HG02798 (cell line): ENCODE measurements at regions not wholly inside any gene's neighbourhood (a gene's known extent, or its start where the extent isn't known, plus 50 kb on each side); places are given as distances from the start of the nearest gene placed in this dataset.
"Not testable (repeated sequence)": the region's sequence is repeated elsewhere in the genome, so short reads cannot be mapped to it uniquely, and the experiment has no call there.

Experiments
- ATAC-seq: cut with Tn5 transposase; IDR thresholded peaks from one replicate; pipeline ENCODE4 v1.9.1; 2021; ENCODE audit warnings: mild to moderate bottlenecking; ENCODE audit not compliant: unreplicated experiment, poor library complexity

DNA sequence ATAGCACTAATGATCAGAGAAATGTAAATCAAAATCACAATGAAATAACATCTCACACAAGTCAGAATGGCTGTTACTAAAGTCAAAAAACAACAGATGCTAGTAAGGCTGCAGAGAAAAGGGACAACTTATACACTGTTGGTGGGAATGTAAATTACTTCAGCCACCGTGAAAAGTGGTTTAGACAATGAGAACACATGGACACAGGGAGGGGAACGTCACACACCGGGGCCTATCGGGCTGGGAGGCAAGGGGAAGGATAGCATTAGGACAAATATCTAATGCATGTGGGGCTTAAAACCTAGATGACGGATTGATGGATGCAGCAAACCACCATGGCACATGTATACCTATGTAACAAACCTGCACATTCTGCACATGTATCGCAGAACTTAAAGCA lies 602.0 kb downstream of the SATB2 start:
- ATAC-seq, result not testable (repeated sequence)

DNA sequence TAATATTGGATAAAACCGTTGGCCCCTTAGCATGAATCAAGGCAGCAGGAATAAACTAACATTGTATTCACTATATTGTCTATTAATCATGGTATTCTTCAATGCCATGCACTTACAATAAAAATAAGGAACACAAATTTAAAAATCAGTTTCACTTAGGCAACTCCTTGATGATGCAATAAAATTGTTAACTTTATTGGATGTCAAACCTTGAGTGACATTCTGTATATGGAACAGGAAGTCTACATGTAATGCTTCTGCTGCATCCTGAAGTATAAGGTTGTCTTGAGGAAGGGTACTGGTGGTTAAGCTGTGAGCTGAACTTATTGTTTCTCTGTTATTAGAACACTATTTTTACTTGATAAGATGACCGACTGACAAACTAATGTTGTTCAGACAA lies 605.5 kb downstream of the SATB2 start:
- no peak for ATAC-seq

DNA sequence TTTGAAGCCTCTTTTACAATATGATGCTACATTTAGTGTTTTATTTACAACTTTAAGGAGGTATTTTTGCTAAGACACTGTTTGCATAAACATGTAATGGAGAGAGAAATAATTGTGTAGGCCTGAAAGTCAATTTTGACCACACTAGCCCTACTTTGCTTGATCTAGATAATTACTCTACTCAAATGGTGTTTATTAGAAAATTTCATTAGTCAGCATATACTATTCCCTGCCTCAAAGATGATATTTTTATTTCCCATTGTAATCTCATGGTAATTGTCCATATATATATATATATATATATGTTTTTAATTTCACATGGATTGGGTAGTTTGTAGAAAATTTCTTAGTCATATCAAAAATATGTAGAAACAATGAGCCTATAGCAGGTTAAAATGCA lies 632.2 kb downstream of the SATB2 start:
- ATAC-seq, result no peak

DNA sequence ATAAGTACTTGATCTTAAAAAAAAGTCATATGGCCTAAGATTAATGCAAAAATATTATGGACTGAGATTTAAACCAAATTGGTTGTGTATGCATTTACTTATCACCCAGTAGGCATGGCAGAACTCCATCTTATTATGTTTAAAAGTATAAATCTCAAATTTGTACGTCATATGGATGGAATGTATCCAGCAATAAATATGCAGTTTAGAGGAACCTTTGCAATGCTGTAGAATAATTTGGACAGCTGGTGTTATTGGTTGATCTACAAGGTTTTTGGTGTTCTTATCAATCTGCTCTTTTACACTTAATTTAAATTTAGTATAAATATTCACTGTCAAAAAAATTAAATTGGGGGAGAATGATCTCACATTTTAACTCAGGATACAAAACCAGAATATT lies 640.2 kb downstream of the SATB2 start:
- ATAC-seq, result no peak

DNA sequence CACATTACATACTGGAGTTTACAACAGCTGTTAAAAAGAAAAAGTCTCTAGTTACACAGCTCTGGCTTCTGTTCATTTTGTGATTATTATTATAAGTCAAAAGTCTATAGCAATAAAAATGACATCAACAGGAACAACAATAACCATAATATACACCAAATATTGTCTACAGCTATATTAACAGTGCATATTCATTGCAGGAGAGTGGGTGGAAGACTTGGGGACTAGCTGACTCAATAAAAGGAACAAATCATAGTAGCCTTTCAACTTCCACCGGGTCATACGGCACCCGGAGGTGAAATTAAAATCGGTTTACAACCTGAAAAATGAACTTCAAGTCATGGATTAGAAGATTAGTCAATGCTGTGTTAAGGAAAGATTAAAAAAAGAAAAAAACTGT lies 642.1 kb downstream of the SATB2 start:
- no peak for ATAC-seq

DNA sequence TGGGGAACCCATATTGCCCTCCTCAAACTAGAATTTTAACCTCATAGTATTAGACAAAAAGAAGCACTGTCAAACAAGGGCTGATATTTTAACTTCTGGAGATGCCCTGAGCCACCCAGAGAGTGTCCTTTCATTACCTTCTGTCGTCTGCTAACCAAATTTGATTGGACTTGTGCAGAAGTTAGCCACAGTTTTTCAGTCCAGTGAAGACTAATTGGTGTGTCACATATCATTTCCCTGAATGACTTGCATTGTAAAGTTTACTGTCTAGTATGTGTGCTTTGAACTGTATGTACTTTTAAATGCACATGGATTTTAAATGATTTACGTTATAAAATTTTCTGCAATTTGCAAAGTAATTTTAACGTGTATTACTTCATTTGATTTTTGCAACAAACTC lies 646.5 kb downstream of the SATB2 start:
- no peak for ATAC-seq

DNA sequence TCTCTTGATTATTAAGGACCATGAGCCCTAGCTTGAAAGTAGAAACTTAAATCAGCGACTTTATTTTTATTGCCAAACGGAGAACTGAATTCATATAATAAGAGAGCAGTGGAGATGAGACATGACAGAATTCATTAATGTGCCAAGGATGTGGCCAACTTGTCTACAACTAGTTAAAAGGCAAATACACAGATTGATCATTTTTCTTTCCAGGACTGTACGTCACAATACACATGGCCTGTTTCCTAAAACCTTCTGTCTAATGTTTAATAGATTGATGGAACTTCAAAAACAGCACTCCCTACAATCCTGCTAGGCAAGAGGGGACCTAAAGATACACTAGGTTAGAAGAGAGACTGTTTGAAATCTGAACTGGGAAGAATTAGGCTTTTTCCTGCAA lies 647.8 kb downstream of the SATB2 start:
- ATAC-seq, result no peak

DNA sequence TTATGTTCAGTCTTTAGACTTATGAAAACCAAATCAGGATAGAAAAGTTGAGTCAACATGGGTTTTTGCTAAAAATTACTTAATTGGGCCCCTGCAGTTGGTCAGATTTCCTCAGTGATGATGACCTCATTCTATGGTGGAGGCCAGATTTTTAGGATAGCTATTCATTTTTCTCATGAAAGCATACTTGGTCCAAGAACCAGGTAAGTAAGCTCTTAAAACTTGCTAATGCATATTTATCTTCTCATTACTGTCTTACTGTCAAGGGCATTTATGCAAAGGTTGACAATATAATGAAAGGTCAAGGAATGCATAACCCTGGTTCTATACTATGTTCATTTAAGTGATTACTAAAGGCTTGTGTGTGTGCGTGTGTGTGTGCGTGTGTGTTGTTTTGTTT lies 650.6 kb downstream of the SATB2 start:
- ATAC-seq, result no peak

DNA sequence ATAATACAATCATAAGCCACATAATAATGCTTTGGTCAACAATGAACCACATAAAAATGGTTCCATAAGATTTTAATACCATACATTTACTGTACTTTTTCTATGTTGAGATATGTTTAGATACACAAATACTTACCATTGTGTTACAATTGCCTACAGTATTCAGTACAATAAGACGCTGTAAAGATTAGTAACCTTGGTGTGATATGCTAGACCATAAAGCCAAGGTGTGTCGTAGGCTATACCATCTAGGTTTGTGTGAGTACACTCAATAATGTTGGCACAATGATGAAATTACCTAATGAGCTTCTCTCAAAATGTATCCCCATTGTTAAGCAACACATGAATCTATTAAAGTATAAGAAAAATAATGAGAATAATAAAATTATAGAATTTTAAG lies 662.3 kb downstream of the SATB2 start:
- no peak for ATAC-seq

DNA sequence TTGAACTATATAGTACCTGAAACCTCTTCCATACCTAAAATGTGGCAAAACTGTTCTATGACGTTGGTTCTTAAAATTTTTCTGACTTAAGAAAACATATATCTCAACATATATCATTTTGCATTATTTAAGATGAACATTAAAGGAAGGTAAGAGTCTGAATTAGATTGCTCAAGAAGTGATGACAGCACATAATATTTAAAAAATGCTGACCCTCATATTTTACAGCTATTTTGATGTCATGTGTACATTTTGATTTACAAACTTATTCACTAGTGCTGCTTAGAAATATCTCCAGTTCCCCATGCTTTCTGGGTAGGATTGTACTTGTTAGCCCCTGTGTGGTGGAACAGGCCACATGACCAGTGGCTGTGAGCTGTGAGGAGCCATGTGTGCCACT lies 666.1 kb downstream of the SATB2 start:
- no peak for ATAC-seq

DNA sequence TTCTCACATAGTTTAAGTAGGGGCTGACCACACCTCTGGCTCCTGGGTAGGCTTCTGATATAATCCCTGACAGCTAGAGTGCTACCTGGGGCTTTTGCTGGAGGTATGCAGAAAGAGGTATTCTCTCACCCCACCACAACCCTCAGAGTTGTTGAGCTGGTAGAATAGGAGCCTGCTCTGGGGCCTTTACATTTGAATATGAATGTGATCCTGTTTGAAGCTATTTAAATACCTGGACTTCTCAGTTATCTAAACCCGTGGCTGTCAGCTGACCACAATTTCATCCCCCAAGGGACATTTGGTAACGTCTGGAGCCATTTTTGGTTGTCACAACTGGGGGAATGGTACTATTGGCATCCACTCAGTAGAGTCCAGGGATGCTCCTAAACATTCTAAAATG lies 669.1 kb downstream of the SATB2 start:
- ATAC-seq, result no peak

DNA sequence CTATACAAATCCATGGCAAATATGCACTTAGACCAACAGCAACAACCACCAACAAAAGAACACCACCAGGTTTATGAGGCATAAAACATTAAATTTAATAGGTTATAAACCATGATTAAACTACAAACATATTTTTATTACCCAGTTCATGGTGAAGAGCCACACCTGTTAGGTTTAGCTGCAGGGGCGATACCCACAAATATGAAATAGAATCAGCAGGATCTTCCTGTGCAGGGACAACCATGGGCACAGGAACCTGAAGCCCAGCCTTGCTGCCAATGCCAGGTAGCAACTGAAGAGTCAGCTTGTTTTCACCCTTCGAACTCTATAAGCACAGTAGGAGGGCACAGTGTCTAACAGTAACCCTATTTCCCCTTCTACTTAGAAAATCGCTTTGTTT lies 675.0 kb downstream of the SATB2 start:
- ATAC-seq, result no peak

DNA sequence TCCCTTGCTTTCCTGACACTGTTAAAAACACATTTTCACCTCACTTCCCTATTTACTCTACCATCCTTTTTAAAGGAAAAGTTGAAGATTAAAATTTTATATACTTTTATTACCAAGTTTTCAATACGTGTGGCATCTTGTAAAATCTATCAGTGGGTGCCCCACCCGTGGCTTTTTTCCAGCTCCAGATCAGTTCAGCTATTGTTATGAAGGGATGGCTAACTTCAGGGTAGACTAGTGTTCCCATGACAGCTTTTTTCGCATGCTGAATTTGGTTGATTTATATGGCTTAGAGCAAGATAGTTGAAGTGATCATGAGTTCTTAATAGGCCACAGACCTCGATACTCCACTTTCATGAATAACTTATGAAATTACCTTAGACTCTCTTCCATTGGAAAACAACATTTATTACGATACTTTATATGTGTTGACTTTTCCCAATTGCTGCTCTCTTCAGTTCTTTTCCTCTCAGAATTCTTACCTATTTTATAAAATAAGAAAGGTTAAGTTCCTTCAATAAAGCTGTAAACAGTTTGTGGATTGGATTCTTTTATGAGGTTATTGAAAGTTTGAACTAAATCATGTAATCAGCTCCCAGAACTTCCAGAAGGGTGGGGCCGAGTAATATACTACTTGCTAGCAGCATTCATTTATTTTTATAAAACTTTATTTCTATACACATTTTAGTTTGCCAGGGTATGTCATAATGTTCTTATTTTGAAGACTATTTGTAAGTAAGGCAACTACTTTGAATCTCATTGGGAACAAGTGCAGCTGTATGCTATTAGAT lies 680.9 kb downstream of the SATB2 start:
- no peak for ATAC-seq

DNA sequence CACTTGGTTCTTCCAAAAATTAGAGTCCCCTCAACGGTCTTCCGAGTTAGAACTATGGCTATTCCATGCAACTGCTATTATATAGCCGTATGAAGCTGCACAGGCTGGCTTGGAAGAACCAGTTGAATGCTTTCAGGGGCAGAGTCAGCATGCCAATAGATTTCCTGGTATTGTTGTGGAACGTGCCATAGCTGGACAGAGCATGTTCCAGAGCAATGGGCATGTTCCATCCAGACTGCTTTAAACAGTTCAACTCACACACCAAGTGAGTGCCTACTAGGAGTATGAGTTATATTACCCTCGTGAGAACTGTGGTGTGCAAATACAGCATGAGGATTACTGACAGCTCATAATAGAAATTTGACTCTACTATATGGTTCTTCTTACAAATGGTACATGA lies 682.0 kb downstream of the SATB2 start:
- ATAC-seq, result no peak

DNA sequence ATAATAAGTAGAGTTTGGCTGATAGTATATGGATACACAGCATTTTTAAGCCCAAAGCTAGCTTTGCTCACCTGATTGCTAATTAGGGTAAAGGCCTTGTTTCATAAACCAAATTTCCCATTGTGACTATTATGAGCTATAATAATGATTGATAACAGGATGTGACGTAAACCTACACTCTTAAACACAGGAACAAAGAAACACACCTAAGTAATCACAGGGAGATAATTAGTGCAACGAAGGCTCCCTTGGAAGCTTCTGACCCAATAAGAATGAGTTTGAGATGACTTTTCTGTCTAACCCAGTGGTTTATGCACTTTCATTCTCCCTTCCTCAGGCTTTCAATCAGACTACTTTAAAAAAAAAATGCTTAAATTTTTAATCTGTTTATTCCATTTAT lies 683.2 kb downstream of the SATB2 start:
- ATAC-seq, result no peak

DNA sequence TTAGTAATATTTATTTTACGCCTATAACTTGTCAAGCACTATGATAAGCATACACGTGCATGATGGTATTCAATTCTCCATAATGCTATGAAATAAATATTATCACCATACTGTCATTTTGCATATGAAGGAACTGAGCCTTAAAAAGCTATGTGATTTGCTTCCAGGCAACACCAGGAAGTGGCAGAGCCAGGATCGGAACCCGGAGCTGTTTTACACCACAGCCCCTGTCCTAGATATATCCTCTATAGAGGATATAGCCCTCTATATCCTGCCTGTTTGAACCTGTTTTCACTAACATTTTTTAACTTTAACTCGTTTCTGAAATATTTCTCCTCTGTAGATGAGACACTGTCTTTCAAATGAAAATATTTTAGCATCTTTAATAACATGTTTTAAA lies 690.0 kb downstream of the SATB2 start:
- ATAC-seq, result no peak

DNA sequence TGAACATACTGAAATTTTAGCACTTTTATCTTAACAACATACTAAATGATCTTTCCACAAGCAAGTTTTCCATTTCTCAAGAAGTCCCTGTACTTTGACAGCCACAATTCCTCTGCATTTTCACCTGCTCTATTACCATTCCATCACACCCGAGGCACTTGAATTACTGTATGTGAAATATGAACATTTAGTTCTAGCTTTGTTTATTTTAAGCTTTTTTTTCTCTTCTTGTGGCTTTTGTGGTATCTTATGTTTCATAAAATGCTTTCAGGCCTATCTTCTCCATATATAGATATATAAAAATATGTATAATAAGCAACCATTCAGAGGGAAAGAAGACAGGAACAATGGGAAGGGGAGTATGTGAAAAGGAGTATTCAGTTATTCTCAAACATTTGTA lies 693.9 kb downstream of the SATB2 start:
- no peak for ATAC-seq

DNA sequence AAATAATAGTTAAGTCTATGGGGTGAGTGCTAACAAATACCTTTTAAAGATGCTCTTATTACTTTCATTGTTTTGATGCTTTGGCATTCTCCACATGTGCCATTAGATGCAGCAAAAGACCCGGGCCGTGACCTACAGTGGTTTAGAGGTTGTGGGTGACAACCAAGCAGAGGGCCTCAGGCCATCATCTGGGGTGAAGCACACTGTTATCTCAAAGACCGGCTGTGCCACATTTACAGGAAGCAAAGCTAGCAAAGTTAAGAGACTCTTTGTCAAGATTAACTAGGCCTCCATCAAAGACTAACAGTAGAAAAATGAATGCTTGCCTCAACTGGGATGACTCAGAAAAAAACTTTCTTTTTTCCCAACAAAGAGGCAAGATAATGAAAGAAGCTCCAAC lies 695.3 kb downstream of the SATB2 start:
- ATAC-seq, result no peak

DNA sequence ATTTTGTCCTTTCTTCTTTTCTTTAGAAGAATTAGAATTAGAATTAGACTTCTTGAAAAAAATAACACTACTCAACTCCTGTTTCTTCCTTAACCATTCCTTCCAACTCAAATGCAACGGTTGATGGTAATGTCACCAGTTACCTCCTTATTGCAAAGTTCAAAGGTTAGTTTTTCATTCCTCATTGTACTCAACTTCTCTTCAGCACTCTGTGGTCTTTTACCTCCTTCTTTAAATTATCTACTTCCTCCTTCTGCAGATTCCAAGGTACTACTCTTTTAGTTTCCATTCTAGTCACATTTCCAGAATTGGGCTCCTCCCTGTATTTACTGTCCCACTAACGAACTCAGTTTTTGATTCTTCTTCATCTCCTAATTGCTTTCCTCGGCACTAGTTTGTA lies 700.7 kb downstream of the SATB2 start:
- ATAC-seq, result no peak

DNA sequence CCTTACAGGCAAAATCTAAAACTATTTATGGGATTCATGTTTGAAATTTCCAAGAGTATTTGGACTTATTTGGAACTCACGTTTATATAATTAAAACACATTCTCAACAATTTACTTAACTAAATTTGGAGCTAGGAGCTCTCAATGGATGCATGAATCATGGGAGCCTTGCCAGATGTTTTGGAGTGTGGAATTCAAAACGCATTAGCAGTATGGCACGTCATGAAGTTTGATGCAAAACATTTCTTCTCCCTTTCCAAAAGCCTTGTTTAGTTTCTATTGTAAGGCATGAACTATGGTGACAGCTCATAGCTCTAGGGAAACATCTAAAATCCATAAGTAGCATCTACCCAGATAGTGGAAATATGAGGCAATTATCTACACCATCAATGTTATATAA lies 701.6 kb downstream of the SATB2 start:
- no peak for ATAC-seq

DNA sequence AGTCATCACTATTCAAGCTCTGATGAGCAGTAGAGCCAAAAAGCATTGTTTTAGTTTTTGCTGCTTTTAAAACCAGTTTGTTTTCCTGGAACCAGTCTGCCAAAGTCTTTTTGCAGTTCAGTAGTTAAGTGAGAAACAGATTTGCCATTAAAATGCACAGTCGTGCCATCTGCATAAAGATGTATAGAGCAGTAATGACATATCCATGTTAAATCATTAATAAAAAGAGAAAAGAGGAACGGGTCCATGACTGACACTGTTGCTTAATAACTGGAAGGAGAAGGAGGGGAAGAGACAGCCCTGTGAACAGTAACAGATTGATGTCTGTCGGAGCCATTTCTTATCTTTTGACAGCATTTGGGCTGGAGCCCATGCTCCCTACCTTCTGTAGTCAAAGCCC lies 704.6 kb downstream of the SATB2 start:
- ATAC-seq, result no peak

DNA sequence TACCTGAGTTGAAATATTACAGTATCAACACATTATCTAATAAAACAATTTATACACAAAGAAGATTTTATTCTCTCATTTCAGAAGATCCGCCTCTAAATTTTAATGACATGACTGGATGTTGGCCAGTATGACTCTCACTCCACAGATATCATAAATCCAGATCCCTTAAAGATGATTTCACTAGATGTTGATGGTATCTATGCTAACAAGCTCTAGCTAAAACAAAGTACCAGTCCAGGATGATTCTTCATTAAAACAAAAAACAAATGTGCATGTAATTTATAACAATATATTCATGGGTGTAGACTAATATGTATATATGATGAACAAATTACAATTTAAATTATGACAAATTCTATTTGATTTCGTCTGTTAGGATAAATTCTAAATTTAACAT lies 708.4 kb downstream of the SATB2 start:
- no peak for ATAC-seq
